ENCODE measurements at regions not wholly inside any gene's neighbourhood (a gene's known extent, or its start where the extent isn't known, plus 50 kb on each side); places are given as distances from the start of the nearest gene placed in this dataset.

GRCh38 chr18:28541934-28542333, 365.0 kb upstream of the CDH2 start:
- Histone ChIP-seq H3K27ac (no peak overlapping the region), H3K9ac (no peak overlapping the region), H4K20me1 (no peaks in the 10 kb centered on the region), H3K4me1 (no peaks in the 10 kb centered on the region), H3K4me3 (no peak overlapping the region), H3K9me3 (replicated peaks in 1 of 11) (no peaks in the 10 kb centered on the region; a peak in 2 of 22 replicates), H3K27me3 (no peaks in the 10 kb centered on the region), H3K4me2 (no peak overlapping the region), H3K36me3 (no peaks in the 10 kb centered on the region)
- no peak for TF ChIP-seq Cebpa-rat (IDR thresholded peaks at IDR 0.05)

GRCh38 chr18:28541276-28541930, 364.5 kb upstream of the CDH2 start:
- no peaks in the 10 kb centered on the region; a peak in 2 of 22 replicates for H3K9me3 ChIP-seq (replicated peaks in 1 of 11)
- TF ChIP-seq Cebpa-rat (IDR thresholded peaks at IDR 0.05) = no peak
- H3K36me3 ChIP-seq = no peaks in the 10 kb centered on the region
- H3K27ac ChIP-seq = no peak overlapping the region
- no peak overlapping the region for H3K9ac ChIP-seq
- no peaks in the 10 kb centered on the region for H3K4me1 ChIP-seq
- H3K4me3 ChIP-seq = no peak overlapping the region
- H3K27me3 ChIP-seq = no peaks in the 10 kb centered on the region
- H3K4me2 ChIP-seq = no peak overlapping the region
- H4K20me1 ChIP-seq = no peaks in the 10 kb centered on the region

GRCh38 chr18:28529644-28530043, 352.7 kb upstream of the CDH2 start:
- Histone ChIP-seq H3K9me3 (replicated peaks in 1 of 11) (no peaks in the 10 kb centered on the region), H3K4me1 (no peaks in the 10 kb centered on the region), H3K9ac (no peak overlapping the region), H4K20me1 (no peaks in the 10 kb centered on the region), H3K27me3 (no peaks in the 10 kb centered on the region), H3K4me3 (no peak overlapping the region), H3K36me3 (no peaks in the 10 kb centered on the region), H3K4me2 (no peak overlapping the region), H3K27ac (no peak overlapping the region)
- TF ChIP-seq Cebpa-rat (IDR thresholded peaks at IDR 0.05) = no peak

GRCh38 chr18:28526196-28526595, 349.3 kb upstream of the CDH2 start:
- H3K27me3 ChIP-seq = no peaks in the 10 kb centered on the region
- no peaks in the 10 kb centered on the region for H3K4me1 ChIP-seq
- no peak overlapping the region for H3K4me2 ChIP-seq
- H4K20me1 ChIP-seq = no peaks in the 10 kb centered on the region
- H3K27ac ChIP-seq = no peak overlapping the region
- no peak overlapping the region for H3K9ac ChIP-seq
- H3K36me3 ChIP-seq = no peaks in the 10 kb centered on the region
- no peak for TF ChIP-seq Cebpa-rat (IDR thresholded peaks at IDR 0.05)
- H3K9me3 ChIP-seq (replicated peaks in 1 of 11) = no peaks in the 10 kb centered on the region
- no peak overlapping the region for H3K4me3 ChIP-seq

- no peak for TF ChIP-seq Cebpa-rat (IDR thresholded peaks at IDR 0.05)
- Histone ChIP-seq H3K4me3 (no peak overlapping the region), H3K4me2 (no peak overlapping the region), H3K9me3 (replicated peaks in 1 of 11) (no peaks in the 10 kb centered on the region), H3K27ac (no peak overlapping the region), H3K9ac (no peak overlapping the region), H4K20me1 (no peaks in the 10 kb centered on the region), H3K36me3 (no peaks in the 10 kb centered on the region), H3K4me1 (no peaks in the 10 kb centered on the region), H3K27me3 (no peaks in the 10 kb centered on the region)
Measured at GRCh38 chr18:28523758-28524475, 347.0 kb upstream of the CDH2 start.

- H3K4me1 ChIP-seq = no peaks in the 10 kb centered on the region
- no peaks in the 10 kb centered on the region for H3K27me3 ChIP-seq
- H3K4me2 ChIP-seq = no peak overlapping the region
- H3K36me3 ChIP-seq = no peaks in the 10 kb centered on the region
- no peak for TF ChIP-seq Cebpa-rat (IDR thresholded peaks at IDR 0.05)
- no peak overlapping the region for H3K9ac ChIP-seq
- no peak overlapping the region for H3K27ac ChIP-seq
- H3K9me3 ChIP-seq (replicated peaks in 1 of 11) = no peaks in the 10 kb centered on the region
- no peak overlapping the region for H3K4me3 ChIP-seq
- H4K20me1 ChIP-seq = no peaks in the 10 kb centered on the region
Measured at GRCh38 chr18:28522236-28522635, 345.3 kb upstream of the CDH2 start.

- no peak overlapping the region for H3K27ac ChIP-seq
- H4K20me1 ChIP-seq = no peaks in the 10 kb centered on the region
- no peak overlapping the region for H3K9ac ChIP-seq
- no peaks in the 10 kb centered on the region for H3K9me3 ChIP-seq (replicated peaks in 1 of 11)
- H3K4me3 ChIP-seq = no peak overlapping the region
- no peak overlapping the region for H3K4me2 ChIP-seq
- H3K27me3 ChIP-seq = no peaks in the 10 kb centered on the region
- no peak for TF ChIP-seq Cebpa-rat (IDR thresholded peaks at IDR 0.05)
- no peaks in the 10 kb centered on the region for H3K4me1 ChIP-seq
- no peaks in the 10 kb centered on the region for H3K36me3 ChIP-seq
Measured at GRCh38 chr18:28519997-28520396, 343.1 kb upstream of the CDH2 start.

- Histone ChIP-seq H3K27me3 (no peaks in the 10 kb centered on the region), H3K27ac (no peak overlapping the region), H4K20me1 (no peaks in the 10 kb centered on the region), H3K4me1 (peaks cover 0 to 14% (median 11%) of the 10 kb centered on the region in 10 experiments; a peak in 16 of 20 replicates), H3K4me2 (no peak overlapping the region), H3K9ac (no peak overlapping the region), H3K36me3 (no peaks in the 10 kb centered on the region), H3K4me3 (no peak overlapping the region), H3K9me3 (replicated peaks in 1 of 11) (no peaks in the 10 kb centered on the region)
- TF ChIP-seq Cebpa-rat (IDR thresholded peaks at IDR 0.05) = no peak
Measured at GRCh38 chr18:28514699-28515098, 337.8 kb upstream of the CDH2 start.

GRCh38 chr18:28512357-28512756, 335.4 kb upstream of the CDH2 start:
- H3K27ac ChIP-seq = no peak overlapping the region

GRCh38 chr18:28511413-28511821, 334.5 kb upstream of the CDH2 start:
- H3K9me3 ChIP-seq (replicated peaks in 1 of 11) = no peaks in the 10 kb centered on the region
- H4K20me1 ChIP-seq = no peaks in the 10 kb centered on the region
- H3K9ac ChIP-seq = no peak overlapping the region
- no peak for TF ChIP-seq Cebpa-rat (IDR thresholded peaks at IDR 0.05)
- no peaks in the 10 kb centered on the region for H3K36me3 ChIP-seq
- H3K4me3 ChIP-seq = no peak overlapping the region
- H3K27ac ChIP-seq = no peak overlapping the region
- no peaks in the 10 kb centered on the region for H3K27me3 ChIP-seq
- H3K4me2 ChIP-seq = peak overlapping the region in 3 of 11 experiments; percentile 57 to 65 (median 60); a peak in 5 of 22 replicates
- H3K4me1 ChIP-seq = peaks cover 0 to 14% (median 11%) of the 10 kb centered on the region in 10 experiments; a peak in 16 of 20 replicates

More at GRCh38 chr18:28512357-28512756, 335.4 kb upstream of the CDH2 start:
- Histone ChIP-seq H3K4me1 (peaks cover 0 to 14% (median 11%) of the 10 kb centered on the region in 10 experiments; a peak in 16 of 20 replicates), H3K4me3 (no peak overlapping the region), H3K36me3 (no peaks in the 10 kb centered on the region), H3K9ac (no peak overlapping the region), H3K9me3 (replicated peaks in 1 of 11) (no peaks in the 10 kb centered on the region), H3K4me2 (peak overlapping the region; percentile 20 to 65 (median 48); a peak in 18 of 22 replicates), H4K20me1 (no peaks in the 10 kb centered on the region), H3K27me3 (no peaks in the 10 kb centered on the region)
- TF ChIP-seq Cebpa-rat (IDR thresholded peaks at IDR 0.05) = no peak

All from BLaER1 treated with 17β-estradiol and CSF1 and Interleukin-3, amounts not matched to agents 10 nM and 100 nM (cell line).